Progenitor cell of endocrine pancreas (in vitro differentiated cells): ENCODE measurements at regions not wholly inside any gene's neighbourhood (a gene's known extent, or its start where the extent isn't known, plus 50 kb on each side); places are given as distances from the start of the nearest gene placed in this dataset.

ENCODE experiments used
- DNase-seq: peaks from one replicate; pipeline ENCODE4 v3.0.0; 2021; ENCODE audit warnings: low spot score; ENCODE audit not compliant: unreplicated experiment
- H3K27ac Mint-ChIP-seq: 2 replicates; pipeline ENCODE4 v1.8.0; 2021; ENCODE audit warnings: mild to moderate bottlenecking, moderate library complexity, mixed read lengths
- H3K27me3 Mint-ChIP-seq: 2 replicates; pipeline ENCODE4 v1.8.0; 2021; ENCODE audit warnings: mixed read lengths
- H3K36me3 Mint-ChIP-seq: 2 replicates; pipeline ENCODE4 v1.8.0; 2022; ENCODE audit warnings: mixed read lengths; ENCODE audit not compliant: insufficient read depth
- H3K4me1 Mint-ChIP-seq: 2 replicates; pipeline ENCODE4 v1.8.0; 2021; ENCODE audit warnings: low read depth, mixed read lengths
- H3K4me3 Mint-ChIP-seq: 2 replicates; pipeline ENCODE4 v1.8.0; 2021; ENCODE audit warnings: low read depth, mild to moderate bottlenecking, moderate library complexity, mixed read lengths
- H3K9me3 Mint-ChIP-seq: 2 replicates; pipeline ENCODE4 v1.8.0; 2021; ENCODE audit warnings: low read depth, mixed read lengths
- CTCF ChIP-seq: fragments of 200-600 bp; sonication (generic); IDR thresholded peaks from one replicate; pipeline ENCODE4 v1.5.0; 2021; ENCODE audit warnings: antibody characterized with exemption, mild to moderate bottlenecking; ENCODE audit not compliant: unreplicated experiment

- Mint-ChIP-seq H3K4me1 (no peaks in the 10 kb centered on the region), H3K27me3 (no peaks in the 10 kb centered on the region), H3K4me3 (no peak overlapping the region), H3K9me3 (no peaks in the 10 kb centered on the region), H3K27ac (no peak overlapping the region), H3K36me3 (no peaks in the 10 kb centered on the region)
- no peak for DNase-seq
- no peak for TF ChIP-seq CTCF
Measured at GRCh38 chr2:195477996-195478382, 179.0 kb upstream of the SLC39A10 start.

- no peaks in the 10 kb centered on the region for H3K9me3 Mint-ChIP-seq
- no peaks in the 10 kb centered on the region for H3K4me1 Mint-ChIP-seq
- H3K36me3 Mint-ChIP-seq = no peaks in the 10 kb centered on the region
- H3K4me3 Mint-ChIP-seq = no peak overlapping the region
- H3K27me3 Mint-ChIP-seq = no peaks in the 10 kb centered on the region
- H3K27ac Mint-ChIP-seq = no peak overlapping the region
- no peak for DNase-seq
- no peak for TF ChIP-seq CTCF
Measured at GRCh38 chr2:195477248-195477995, 179.6 kb upstream of the SLC39A10 start.

- DNase-seq = no peak
- Mint-ChIP-seq H3K36me3 (no peaks in the 10 kb centered on the region), H3K4me1 (no peaks in the 10 kb centered on the region), H3K9me3 (no peaks in the 10 kb centered on the region), H3K4me3 (no peak overlapping the region), H3K27ac (no peak overlapping the region), H3K27me3 (no peaks in the 10 kb centered on the region)
- no peak for TF ChIP-seq CTCF
Measured at GRCh38 chr2:195475336-195475735, 181.7 kb upstream of the SLC39A10 start.

- Mint-ChIP-seq H3K4me1 (no peaks in the 10 kb centered on the region), H3K9me3 (no peaks in the 10 kb centered on the region), H3K36me3 (no peaks in the 10 kb centered on the region), H3K27ac (no peak overlapping the region), H3K27me3 (no peaks in the 10 kb centered on the region), H3K4me3 (no peak overlapping the region)
- TF ChIP-seq CTCF = no peak
- no peak for DNase-seq
Measured at GRCh38 chr2:195473862-195474261, 183.2 kb upstream of the SLC39A10 start.

- Mint-ChIP-seq H3K27ac (no peak overlapping the region), H3K27me3 (no peaks in the 10 kb centered on the region)
Measured at GRCh38 chr2:195472501-195473234, 184.4 kb upstream of the SLC39A10 start.

More at GRCh38 chr2:195472501-195473234, 184.4 kb upstream of the SLC39A10 start:
- Mint-ChIP-seq H3K9me3 (no peaks in the 10 kb centered on the region), H3K36me3 (no peaks in the 10 kb centered on the region), H3K4me3 (no peak overlapping the region), H3K4me1 (no peaks in the 10 kb centered on the region)
- no peak for TF ChIP-seq CTCF
- DNase-seq = no peak
